GM12878 (cell line): ENCODE measurements at regions not wholly inside any gene's neighbourhood (a gene's known extent, or its start where the extent isn't known, plus 50 kb on each side); places are given as distances from the start of the nearest gene placed in this dataset.

ENCODE experiments used
- ATAC-seq: fragments of 200-7000 bp; cut with Tn5 transposase; 3 replicates; pipeline ENCODE4 v1.9.1; 2020; ENCODE audit warnings: mild to moderate bottlenecking, moderate library complexity
- BruUV-seq: library from RNA; stranded (reverse); fragments of 400-500 nt; replicated peaks from 2 replicates; lab custom pipeline; 2021; lab: Mats Ljungman, UMichigan
- CTCF ChIA-PET: fragments of 300-600 bp; sonication (Branson Sonifier 250); formaldehyde crosslinking; extraction: SDS; loops from one replicate; lab custom pipeline; 2021; ENCODE audit warnings: inconsistent platforms; lab: Yijun Ruan, JAX
- POLR2A ChIA-PET: fragments of 350-600 bp; formaldehyde crosslinking; extraction: SDS; loops from one replicate; lab custom pipeline; 2021; ENCODE audit warnings: inconsistent platforms; lab: Charles Lee
- RAD21 ChIA-PET: fragments of 300-600 bp; sonication (Branson Sonifier 250); formaldehyde crosslinking; loops from one replicate; lab custom pipeline; 2023; ENCODE audit warnings: antibody characterized with exemption; ENCODE audit not compliant: unreplicated experiment; lab: Charles Lee
- SMC1A ChIA-PET: fragments of 300-600 bp; sonication (Branson Sonifier 250); formaldehyde crosslinking; loops from one replicate; lab custom pipeline; 2023; ENCODE audit not compliant: unreplicated experiment, uncharacterized antibody; lab: Charles Lee
- DNase-seq: peaks from one replicate; pipeline ENCODE4 v3.0.0-alpha.2; 2011; ENCODE audit warnings: low read depth, low spot score
- FAIRE-seq: peaks from 3 replicates; lab custom pipeline; 2011; peaks lifted over from hg19 to GRCh38; lab: Jason Lieb, UNC
- H2AFZ ChIP-seq: 2 replicates; pipeline ENCODE4 v1.6.0; 2011; ENCODE audit warnings: low read depth, low read length, control low read depth; ENCODE audit not compliant: control insufficient read depth
- H3K27ac ChIP-seq: 2 replicates; pipeline ENCODE4 v1.5.1; 2011; ENCODE audit warnings: control low read depth; ENCODE audit not compliant: control insufficient read depth, insufficient read depth
- H3K27me3 ChIP-seq, 2 experiments: replicated peaks in 1 of 2; 2 replicates each; pipeline versions ENCODE4 v1.6.0 to v1.6.1; 2011; ENCODE audit warnings: low read length in 1 of 2; ENCODE audit not compliant: control insufficient read depth in 2 of 2, insufficient read depth in 2 of 2
- H3K36me3 ChIP-seq, 2 experiments: 2 replicates each; pipeline ENCODE4 v1.5.1; 2011; ENCODE audit warnings: low read length in 1 of 2; ENCODE audit not compliant: control insufficient read depth in 2 of 2, insufficient read depth in 2 of 2
- H3K4me1 ChIP-seq: 2 replicates; pipeline ENCODE4 v1.6.1; 2011; ENCODE audit warnings: mild to moderate bottlenecking, low read length, moderate library complexity, mixed read lengths; ENCODE audit not compliant: control insufficient read depth, insufficient read depth
- H3K4me2 ChIP-seq: 2 replicates; pipeline ENCODE4 v1.6.0; 2011; ENCODE audit warnings: control low read depth; ENCODE audit not compliant: control insufficient read depth, insufficient read depth
- H3K4me3 ChIP-seq: fragments of 200-600 bp; sonication (generic); 2 replicates; pipeline ENCODE4 v1.5.1; 2016
- H3K79me2 ChIP-seq: 2 replicates; pipeline ENCODE4 v1.6.0; 2011; ENCODE audit warnings: low read length; ENCODE audit not compliant: control insufficient read depth, insufficient read depth
- H3K9ac ChIP-seq: 2 replicates; pipeline ENCODE4 v1.8.0; 2011; ENCODE audit warnings: low read length, control low read depth, mixed read lengths; ENCODE audit not compliant: control insufficient read depth, insufficient read depth
- H3K9me3 ChIP-seq: replicated peaks from 3 replicates; pipeline ENCODE4 v1.5.1; 2011; ENCODE audit warnings: mild to moderate bottlenecking, low read length; ENCODE audit not compliant: control insufficient read depth, insufficient read depth
- H4K20me1 ChIP-seq: 2 replicates; pipeline ENCODE4 v1.6.0; 2011; ENCODE audit not compliant: control insufficient read depth, insufficient read depth
- ASH2L ChIP-seq: fragments of 300-600, 200-600 bp; sonication (generic); IDR thresholded peaks from 2 replicates; pipeline ENCODE4 v1.6.1; 2017; ENCODE audit warnings: low read depth, mild to moderate bottlenecking, borderline replicate concordance
- CHD2 ChIP-seq: IDR thresholded peaks from 2 replicates; pipeline ENCODE4 v1.6.1; 2011; ENCODE audit warnings: low read depth, low read length, improper control_type of control experiment, borderline replicate concordance
- RBBP5 ChIP-seq: fragments of 200-600 bp; sonication (generic); conservative IDR thresholded peaks from 2 replicates; pipeline ENCODE4 v1.6.1; 2016
- STAT1 ChIP-seq: fragments of 450-650 bp; conservative IDR thresholded peaks from 2 replicates; pipeline ENCODE4 v1.6.1; 2014; ENCODE audit warnings: antibody characterized with exemption, mild to moderate bottlenecking
- STAT3 ChIP-seq: IDR thresholded peaks from 2 replicates; pipeline ENCODE4 v1.6.1; 2011; ENCODE audit warnings: low read depth, low read length, improper control_type of control experiment
- SUZ12 ChIP-seq: fragments of 200-600 bp; sonication (generic); IDR thresholded peaks from one replicate; pipeline ENCODE4 v1.6.1; 2018; ENCODE audit warnings: antibody characterized with exemption, mild to moderate bottlenecking; ENCODE audit not compliant: unreplicated experiment
- ZNF622 ChIP-seq: fragments of 450-650 bp; IDR thresholded peaks from 2 replicates; pipeline ENCODE4 v1.6.1; 2017; ENCODE audit warnings: mild to moderate bottlenecking, inconsistent platforms
- WGBS: methylation state at CpG from one replicate; pipeline ENCODE4 v1.1.6; 2016; ENCODE audit warnings: low lambda C conversion rate; ENCODE audit not compliant: insufficient replicate concordance, insufficient coverage; ENCODE audit errors: missing lambda C conversion rate; 5-methylcytosine and 5-hydroxymethylcytosine counted together
- in situ Hi-C: fragments of 300-500 bp; cut with MboI; formaldehyde crosslinking; loops from 9 replicates; pipeline ENCODE4 v1.14.3; 2018; ENCODE audit warnings: mixed read lengths
- intact Hi-C: fragments of 100-400 bp; cut with micrococcal nuclease; formaldehyde crosslinking; loops from one replicate; pipeline ENCODE4 v1.14.2; 2022; ENCODE audit not compliant: unreplicated experiment
- TF ChIP-seq, protein P1 (sequence below): fragments of 450-650 bp; formaldehyde crosslinking; IDR thresholded peaks from 2 replicates; pipeline ENCODE4 v1.4.0; 2022; ENCODE audit warnings: mild to moderate bottlenecking, moderate library complexity
- TF ChIP-seq, protein P2 (sequence below): fragments of 150-350 bp; IDR thresholded peaks from 2 replicates; pipeline ENCODE4 v1.6.1; 2014; ENCODE audit warnings: mild to moderate bottlenecking, low read depth, low read length
- TF ChIP-seq, protein P3 (sequence below): fragments of 450-650 bp; IDR thresholded peaks from 2 replicates; pipeline ENCODE4 v1.6.1; 2017; ENCODE audit warnings: mild to moderate bottlenecking, moderate library complexity
- TF ChIP-seq, protein P4 (sequence below): fragments of 450-650 bp; IDR thresholded peaks from 2 replicates; pipeline ENCODE4 v1.6.1; 2017; ENCODE audit warnings: mild to moderate bottlenecking, low read depth, inconsistent platforms; ENCODE audit not compliant: poor library complexity, severe bottlenecking

DNA sequence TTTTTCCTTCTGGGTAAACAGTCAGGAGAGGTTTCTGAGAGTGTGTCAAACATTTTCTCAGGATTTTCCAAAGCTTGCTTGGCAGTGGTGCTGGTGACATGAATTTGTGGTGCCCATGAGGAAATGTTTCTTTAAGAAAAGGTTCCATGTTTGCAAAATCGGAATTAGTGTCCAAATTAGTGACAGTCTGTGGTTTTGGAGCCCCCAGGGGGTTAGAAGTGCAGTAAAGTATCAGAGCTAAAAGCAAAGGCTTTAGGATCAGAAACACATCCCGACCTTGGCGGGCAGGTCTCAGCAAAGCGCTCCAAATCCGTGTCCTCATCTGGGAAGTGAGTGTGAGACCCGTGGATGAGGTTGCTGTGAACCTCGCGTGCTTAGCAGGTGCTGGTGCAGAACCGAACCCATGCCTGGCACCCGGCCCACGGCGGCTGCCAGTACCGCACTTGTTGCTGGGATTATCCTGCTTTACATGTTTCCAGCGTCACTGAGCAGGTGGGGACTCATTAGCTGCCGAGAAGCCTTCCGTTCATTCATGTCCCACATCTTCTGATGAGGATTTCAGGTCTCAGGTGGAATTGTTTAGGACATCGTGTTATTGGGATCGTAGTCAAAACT lies 70.8 kb upstream of the COL5A1 start:
- no peak overlapping the region for H3K27ac ChIP-seq
- SMC1A ChIA-PET = no interaction called here
- no peak for DNase-seq
- no peaks in the 10 kb centered on the region for H3K36me3 ChIP-seq
- H3K9me3 ChIP-seq = no peaks in the 10 kb centered on the region; the same call in 2 of the 3 replicates
- no peak overlapping the region for H3K4me3 ChIP-seq
- no peak overlapping the region for H2AFZ ChIP-seq
- WGBS = 25% methylated on average over 18 of the region's 18 CpGs
- no peaks in the 10 kb centered on the region for H3K79me2 ChIP-seq
- CTCF ChIA-PET = no interaction called here
- in situ Hi-C loops (no loop called here), intact Hi-C loops (no loop called here)
- no peak for ATAC-seq
- TF ChIP-seq, protein P1, sequence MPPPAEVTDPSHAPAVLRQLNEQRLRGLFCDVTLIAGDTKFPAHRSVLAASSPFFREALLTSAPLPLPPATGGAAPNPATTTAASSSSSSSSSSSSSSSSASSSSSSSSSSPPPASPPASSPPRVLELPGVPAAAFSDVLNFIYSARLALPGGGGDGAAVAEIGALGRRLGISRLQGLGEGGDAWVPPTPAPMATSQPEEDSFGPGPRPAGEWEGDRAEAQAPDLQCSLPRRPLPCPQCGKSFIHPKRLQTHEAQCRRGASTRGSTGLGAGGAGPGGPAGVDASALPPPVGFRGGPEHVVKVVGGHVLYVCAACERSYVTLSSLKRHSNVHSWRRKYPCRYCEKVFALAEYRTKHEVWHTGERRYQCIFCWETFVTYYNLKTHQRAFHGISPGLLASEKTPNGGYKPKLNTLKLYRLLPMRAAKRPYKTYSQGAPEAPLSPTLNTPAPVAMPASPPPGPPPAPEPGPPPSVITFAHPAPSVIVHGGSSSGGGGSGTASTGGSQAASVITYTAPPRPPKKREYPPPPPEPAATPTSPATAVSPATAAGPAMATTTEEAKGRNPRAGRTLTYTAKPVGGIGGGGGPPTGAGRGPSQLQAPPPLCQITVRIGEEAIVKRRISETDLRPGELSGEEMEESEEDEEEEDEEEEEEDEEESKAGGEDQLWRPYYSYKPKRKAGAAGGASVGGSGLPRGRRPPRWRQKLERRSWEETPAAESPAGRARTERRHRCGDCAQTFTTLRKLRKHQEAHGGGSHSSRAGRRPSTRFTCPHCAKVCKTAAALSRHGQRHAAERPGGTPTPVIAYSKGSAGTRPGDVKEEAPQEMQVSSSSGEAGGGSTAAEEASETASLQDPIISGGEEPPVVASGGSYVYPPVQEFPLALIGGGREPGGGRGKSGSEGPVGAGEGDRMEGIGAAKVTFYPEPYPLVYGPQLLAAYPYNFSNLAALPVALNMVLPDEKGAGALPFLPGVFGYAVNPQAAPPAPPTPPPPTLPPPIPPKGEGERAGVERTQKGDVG (CRISPR knock-in tag) = no peak
- TF ChIP-seq STAT3 (no peak), ASH2L (no peak), RBBP5 (no peak), CHD2 (no peak), SUZ12 (no peak), STAT1 (no peak), ZNF622 (no peak)
- TF ChIP-seq, protein P2, sequence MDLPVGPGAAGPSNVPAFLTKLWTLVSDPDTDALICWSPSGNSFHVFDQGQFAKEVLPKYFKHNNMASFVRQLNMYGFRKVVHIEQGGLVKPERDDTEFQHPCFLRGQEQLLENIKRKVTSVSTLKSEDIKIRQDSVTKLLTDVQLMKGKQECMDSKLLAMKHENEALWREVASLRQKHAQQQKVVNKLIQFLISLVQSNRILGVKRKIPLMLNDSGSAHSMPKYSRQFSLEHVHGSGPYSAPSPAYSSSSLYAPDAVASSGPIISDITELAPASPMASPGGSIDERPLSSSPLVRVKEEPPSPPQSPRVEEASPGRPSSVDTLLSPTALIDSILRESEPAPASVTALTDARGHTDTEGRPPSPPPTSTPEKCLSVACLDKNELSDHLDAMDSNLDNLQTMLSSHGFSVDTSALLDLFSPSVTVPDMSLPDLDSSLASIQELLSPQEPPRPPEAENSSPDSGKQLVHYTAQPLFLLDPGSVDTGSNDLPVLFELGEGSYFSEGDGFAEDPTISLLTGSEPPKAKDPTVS = no peak
- TF ChIP-seq, protein P3, sequence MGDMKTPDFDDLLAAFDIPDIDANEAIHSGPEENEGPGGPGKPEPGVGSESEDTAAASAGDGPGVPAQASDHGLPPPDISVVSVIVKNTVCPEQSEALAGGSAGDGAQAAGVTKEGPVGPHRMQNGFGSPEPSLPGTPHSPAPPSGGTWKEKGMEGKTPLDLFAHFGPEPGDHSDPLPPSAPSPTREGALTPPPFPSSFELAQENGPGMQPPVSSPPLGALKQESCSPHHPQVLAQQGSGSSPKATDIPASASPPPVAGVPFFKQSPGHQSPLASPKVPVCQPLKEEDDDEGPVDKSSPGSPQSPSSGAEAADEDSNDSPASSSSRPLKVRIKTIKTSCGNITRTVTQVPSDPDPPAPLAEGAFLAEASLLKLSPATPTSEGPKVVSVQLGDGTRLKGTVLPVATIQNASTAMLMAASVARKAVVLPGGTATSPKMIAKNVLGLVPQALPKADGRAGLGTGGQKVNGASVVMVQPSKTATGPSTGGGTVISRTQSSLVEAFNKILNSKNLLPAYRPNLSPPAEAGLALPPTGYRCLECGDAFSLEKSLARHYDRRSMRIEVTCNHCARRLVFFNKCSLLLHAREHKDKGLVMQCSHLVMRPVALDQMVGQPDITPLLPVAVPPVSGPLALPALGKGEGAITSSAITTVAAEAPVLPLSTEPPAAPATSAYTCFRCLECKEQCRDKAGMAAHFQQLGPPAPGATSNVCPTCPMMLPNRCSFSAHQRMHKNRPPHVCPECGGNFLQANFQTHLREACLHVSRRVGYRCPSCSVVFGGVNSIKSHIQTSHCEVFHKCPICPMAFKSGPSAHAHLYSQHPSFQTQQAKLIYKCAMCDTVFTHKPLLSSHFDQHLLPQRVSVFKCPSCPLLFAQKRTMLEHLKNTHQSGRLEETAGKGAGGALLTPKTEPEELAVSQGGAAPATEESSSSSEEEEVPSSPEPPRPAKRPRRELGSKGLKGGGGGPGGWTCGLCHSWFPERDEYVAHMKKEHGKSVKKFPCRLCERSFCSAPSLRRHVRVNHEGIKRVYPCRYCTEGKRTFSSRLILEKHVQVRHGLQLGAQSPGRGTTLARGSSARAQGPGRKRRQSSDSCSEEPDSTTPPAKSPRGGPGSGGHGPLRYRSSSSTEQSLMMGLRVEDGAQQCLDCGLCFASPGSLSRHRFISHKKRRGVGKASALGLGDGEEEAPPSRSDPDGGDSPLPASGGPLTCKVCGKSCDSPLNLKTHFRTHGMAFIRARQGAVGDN = no peak
- TF ChIP-seq, protein P4, sequence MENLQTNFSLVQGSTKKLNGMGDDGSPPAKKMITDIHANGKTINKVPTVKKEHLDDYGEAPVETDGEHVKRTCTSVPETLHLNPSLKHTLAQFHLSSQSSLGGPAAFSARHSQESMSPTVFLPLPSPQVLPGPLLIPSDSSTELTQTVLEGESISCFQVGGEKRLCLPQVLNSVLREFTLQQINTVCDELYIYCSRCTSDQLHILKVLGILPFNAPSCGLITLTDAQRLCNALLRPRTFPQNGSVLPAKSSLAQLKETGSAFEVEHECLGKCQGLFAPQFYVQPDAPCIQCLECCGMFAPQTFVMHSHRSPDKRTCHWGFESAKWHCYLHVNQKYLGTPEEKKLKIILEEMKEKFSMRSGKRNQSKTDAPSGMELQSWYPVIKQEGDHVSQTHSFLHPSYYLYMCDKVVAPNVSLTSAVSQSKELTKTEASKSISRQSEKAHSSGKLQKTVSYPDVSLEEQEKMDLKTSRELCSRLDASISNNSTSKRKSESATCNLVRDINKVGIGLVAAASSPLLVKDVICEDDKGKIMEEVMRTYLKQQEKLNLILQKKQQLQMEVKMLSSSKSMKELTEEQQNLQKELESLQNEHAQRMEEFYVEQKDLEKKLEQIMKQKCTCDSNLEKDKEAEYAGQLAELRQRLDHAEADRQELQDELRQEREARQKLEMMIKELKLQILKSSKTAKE = no peak
- RAD21 ChIA-PET = no interaction called here
- no peak overlapping the region for H3K4me2 ChIP-seq
- BruUV-seq = no TSS peak
- H4K20me1 ChIP-seq = no peaks in the 10 kb centered on the region
- POLR2A ChIA-PET = no interaction called here
- H3K9ac ChIP-seq = no peak overlapping the region
- no peaks in the 10 kb centered on the region for H3K4me1 ChIP-seq
- H3K27me3 ChIP-seq = peaks cover 0 to 2% of the 10 kb centered on the region in 2 experiments; a peak in 2 of 4 replicates
- no peak for FAIRE-seq
